Colonic mucosa (tissue), 4 donors: ENCODE measurements at regions not wholly inside any gene's neighbourhood (a gene's known extent, or its start where the extent isn't known, plus 50 kb on each side); places are given as distances from the start of the nearest gene placed in this dataset.
"Not testable (repeated sequence)": the region's sequence is repeated elsewhere in the genome, so short reads cannot be mapped to it uniquely, and the experiment has no call there.

Experiments used
- DNase-seq: peaks from one replicate; pipeline ENCODE4 v3.0.0-alpha.2; 2020
- H3K27ac ChIP-seq: fragments of 200-600 bp; one replicate; pipeline ENCODE4 v1.8.0; 2021
- H3K27me3 ChIP-seq: fragments of 200-600 bp; one replicate; pipeline ENCODE4 v1.8.0; 2021
- H3K36me3 ChIP-seq: fragments of 200-600 bp; one replicate; pipeline ENCODE4 v1.8.0; 2021
- H3K4me1 ChIP-seq: fragments of 200-600 bp; one replicate; pipeline ENCODE4 v1.8.0; 2021; ENCODE audit warnings: mild to moderate bottlenecking
- H3K4me3 ChIP-seq: fragments of 200-600 bp; one replicate; pipeline ENCODE4 v1.8.0; 2021
- H3K9ac ChIP-seq, 2 donors: one replicate each; pipeline ENCODE4 v1.7.0; 2013; ENCODE audit warnings: control low read depth in 2 of 2, low read depth in 2 of 2, low read length in 2 of 2
- H3K9me3 ChIP-seq: fragments of 200-600 bp; one replicate; pipeline ENCODE4 v1.8.0; 2021
- CTCF ChIP-seq: fragments of 200-600 bp; IDR thresholded peaks from one replicate; pipeline ENCODE4 v1.8.0; 2022; ENCODE audit warnings: antibody characterized with exemption, mild to moderate bottlenecking
- intact Hi-C: fragments of 100-400 bp; cut with DNase I; formaldehyde crosslinking; loops from one replicate; pipeline ENCODE4 v1.14.1; 2022
- donor health status: healthy.
- donor health status: DM: no; HTN: no; CAD: no.
- donor health status: DM: no; HTN: no; CAD: no.

GRCh38 chr12:127149226-127149964, 1117.6 kb upstream of the TMEM132C start:
- H3K9ac ChIP-seq, result no peak overlapping the region
- intact Hi-C loops, result no loop called here
- no peak for TF ChIP-seq CTCF

DNA sequence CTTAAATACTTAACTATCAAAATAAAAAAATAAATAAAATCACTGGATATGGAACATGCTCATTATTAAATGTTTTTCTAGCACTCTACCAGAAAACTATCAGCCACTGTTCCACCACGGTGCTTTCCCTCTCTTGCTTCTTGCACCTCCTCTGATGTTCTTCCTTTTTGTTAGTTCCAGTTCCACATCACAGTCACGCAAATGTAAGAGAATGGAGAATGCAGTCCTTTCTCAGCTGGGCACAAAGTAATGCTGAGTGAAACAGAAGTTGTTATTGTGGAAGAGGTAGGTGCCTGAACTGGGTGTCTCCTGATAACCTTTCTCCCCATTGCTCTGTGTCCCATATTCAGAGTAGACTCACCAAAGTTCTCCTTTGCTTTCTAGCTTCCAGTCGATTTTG, 1116.9 kb upstream of the TMEM132C start:
- no peaks in the 10 kb centered on the region for H3K27me3 ChIP-seq
- DNase-seq, result no peak
- no peak overlapping the region for H3K27ac ChIP-seq
- no peak for TF ChIP-seq CTCF
- intact Hi-C loops, result no loop called here
- no peaks in the 10 kb centered on the region for H3K36me3 ChIP-seq
- H3K9ac ChIP-seq, result no peak overlapping the region
- H3K4me3 ChIP-seq, result no peak overlapping the region
- no peaks in the 10 kb centered on the region for H3K4me1 ChIP-seq
- H3K9me3 ChIP-seq, result no peaks in the 10 kb centered on the region

More at GRCh38 chr12:127149226-127149964, 1117.6 kb upstream of the TMEM132C start:
- DNase-seq, result no peak
- no peaks in the 10 kb centered on the region for H3K36me3 ChIP-seq
- no peaks in the 10 kb centered on the region for H3K9me3 ChIP-seq
- H3K27ac ChIP-seq, result no peak overlapping the region
- no peak overlapping the region for H3K4me3 ChIP-seq
- H3K27me3 ChIP-seq, result no peaks in the 10 kb centered on the region
- no peaks in the 10 kb centered on the region for H3K4me1 ChIP-seq

DNA sequence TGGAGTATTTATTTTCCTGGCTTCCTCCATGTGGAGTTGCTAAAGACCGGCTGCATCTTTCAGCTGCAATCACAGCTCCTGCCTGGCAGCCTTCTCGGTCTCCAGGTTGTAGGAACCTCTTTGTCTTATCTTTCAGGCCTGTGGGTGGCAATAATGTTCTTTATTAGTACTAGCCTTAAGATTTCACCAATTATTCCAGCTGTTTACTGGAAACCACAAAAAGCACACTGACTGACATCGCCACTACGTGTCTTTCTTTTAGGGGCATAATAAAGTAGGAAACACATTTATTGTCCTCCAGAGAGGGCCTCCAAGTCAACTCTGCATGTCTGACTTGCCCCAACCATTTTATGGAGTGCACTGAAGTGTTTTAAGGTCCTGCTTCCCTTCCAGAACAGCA, 1116.5 kb upstream of the TMEM132C start:
- H3K4me1 ChIP-seq, result no peaks in the 10 kb centered on the region
- H3K27me3 ChIP-seq, result no peaks in the 10 kb centered on the region
- no peak overlapping the region for H3K9ac ChIP-seq
- no peak overlapping the region for H3K27ac ChIP-seq
- intact Hi-C loops, result no loop called here
- no peak overlapping the region for H3K4me3 ChIP-seq
- H3K36me3 ChIP-seq, result no peaks in the 10 kb centered on the region
- H3K9me3 ChIP-seq, result no peaks in the 10 kb centered on the region
- DNase-seq, result no peak
- TF ChIP-seq CTCF, result no peak

GRCh38 chr12:127150956-127151355, 1116.0 kb upstream of the TMEM132C start:
- Histone ChIP-seq H3K36me3 (no peaks in the 10 kb centered on the region), H3K9ac (no peak overlapping the region), H3K4me1 (no peaks in the 10 kb centered on the region), H3K27ac (no peak overlapping the region), H3K9me3 (no peaks in the 10 kb centered on the region), H3K27me3 (no peaks in the 10 kb centered on the region), H3K4me3 (no peak overlapping the region)
- intact Hi-C loops, result no loop called here
- DNase-seq, result no peak
- TF ChIP-seq CTCF, result no peak

- H3K36me3 ChIP-seq, result no peaks in the 10 kb centered on the region
- intact Hi-C loops, result no loop called here
- no peak overlapping the region for H3K27ac ChIP-seq
- no peak for DNase-seq
- H3K4me3 ChIP-seq, result no peak overlapping the region
- no peak for TF ChIP-seq CTCF
- no peaks in the 10 kb centered on the region for H3K9me3 ChIP-seq
- H3K4me1 ChIP-seq, result no peaks in the 10 kb centered on the region
- H3K9ac ChIP-seq, result no peak overlapping the region
- no peaks in the 10 kb centered on the region for H3K27me3 ChIP-seq
Measured at GRCh38 chr12:127153996-127154395, 1113.0 kb upstream of the TMEM132C start.

- H3K4me3 ChIP-seq, intact Hi-C loops, H3K9me3 ChIP-seq, H3K27ac ChIP-seq, H3K27me3 ChIP-seq, H3K4me1 ChIP-seq, H3K36me3 ChIP-seq, H3K9ac ChIP-seq, DNase-seq: not testable (repeated sequence)
Measured at GRCh38 chr12:127154830-127155229, 1112.1 kb upstream of the TMEM132C start.

- H3K4me3 ChIP-seq, H3K9me3 ChIP-seq, intact Hi-C loops, H3K27me3 ChIP-seq, H3K9ac ChIP-seq, H3K27ac ChIP-seq, DNase-seq, H3K36me3 ChIP-seq, H3K4me1 ChIP-seq: not testable (repeated sequence)
Measured at GRCh38 chr12:127155935-127156619, 1110.9 kb upstream of the TMEM132C start.

GRCh38 chr12:127157501-127158366, 1109.2 kb upstream of the TMEM132C start:
- intact Hi-C loops, H3K4me1 ChIP-seq, H3K27me3 ChIP-seq, H3K36me3 ChIP-seq, H3K27ac ChIP-seq, H3K9me3 ChIP-seq, DNase-seq, H3K9ac ChIP-seq, H3K4me3 ChIP-seq: not testable (repeated sequence)
